ENCODE measurements at regions not wholly inside any gene's neighbourhood (a gene's known extent, or its start where the extent isn't known, plus 50 kb on each side); places are given as distances from the start of the nearest gene placed in this dataset.
"Not testable (repeated sequence)": the region's sequence is repeated elsewhere in the genome, so short reads cannot be mapped to it uniquely, and the experiment has no call there.

DNA sequence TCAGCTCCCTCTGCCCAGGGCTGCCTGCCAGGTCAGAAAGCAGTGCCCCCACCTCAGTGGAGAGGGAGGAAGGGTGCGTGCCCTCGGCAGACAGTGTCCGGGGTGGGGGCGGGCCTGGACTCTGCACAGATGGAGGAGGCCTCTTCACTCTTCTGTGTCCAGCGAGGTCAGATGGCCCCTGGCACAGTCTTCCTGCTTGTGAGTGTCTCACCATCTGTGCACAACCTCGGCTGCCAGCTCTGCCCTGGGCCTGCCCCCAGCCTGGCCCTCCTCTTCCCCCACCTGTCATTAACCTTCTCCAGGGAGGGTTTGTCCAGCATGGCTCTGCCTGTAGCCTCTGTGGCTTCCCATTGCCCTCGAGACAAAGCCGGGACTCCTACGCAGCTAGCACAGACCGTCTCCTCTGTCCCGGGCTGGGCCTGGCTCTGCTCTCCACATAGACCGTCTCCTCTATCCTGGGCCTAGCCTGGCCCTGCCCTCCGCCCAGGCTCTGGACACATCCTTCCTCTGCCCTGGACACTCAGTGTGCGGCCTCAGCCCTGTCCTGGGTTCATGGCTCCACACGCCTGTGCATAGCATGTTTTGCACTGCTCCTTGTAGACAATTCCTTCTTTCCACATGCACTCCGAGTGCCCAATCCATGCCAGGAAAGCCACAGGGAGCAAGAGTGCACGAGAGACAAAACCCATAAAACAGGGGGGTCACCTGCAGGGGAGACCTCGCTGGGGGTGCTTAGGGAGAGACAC is 138.9 kb upstream of the FOXD4L5 start:
- not testable (repeated sequence) for H3K9ac ChIP-seq (ENCODE audit: low read depth, low read length, poor library complexity, severe bottlenecking); H3K9me3 ChIP-seq (ENCODE audit: insufficient read depth, low read depth, low read length)

DNA sequence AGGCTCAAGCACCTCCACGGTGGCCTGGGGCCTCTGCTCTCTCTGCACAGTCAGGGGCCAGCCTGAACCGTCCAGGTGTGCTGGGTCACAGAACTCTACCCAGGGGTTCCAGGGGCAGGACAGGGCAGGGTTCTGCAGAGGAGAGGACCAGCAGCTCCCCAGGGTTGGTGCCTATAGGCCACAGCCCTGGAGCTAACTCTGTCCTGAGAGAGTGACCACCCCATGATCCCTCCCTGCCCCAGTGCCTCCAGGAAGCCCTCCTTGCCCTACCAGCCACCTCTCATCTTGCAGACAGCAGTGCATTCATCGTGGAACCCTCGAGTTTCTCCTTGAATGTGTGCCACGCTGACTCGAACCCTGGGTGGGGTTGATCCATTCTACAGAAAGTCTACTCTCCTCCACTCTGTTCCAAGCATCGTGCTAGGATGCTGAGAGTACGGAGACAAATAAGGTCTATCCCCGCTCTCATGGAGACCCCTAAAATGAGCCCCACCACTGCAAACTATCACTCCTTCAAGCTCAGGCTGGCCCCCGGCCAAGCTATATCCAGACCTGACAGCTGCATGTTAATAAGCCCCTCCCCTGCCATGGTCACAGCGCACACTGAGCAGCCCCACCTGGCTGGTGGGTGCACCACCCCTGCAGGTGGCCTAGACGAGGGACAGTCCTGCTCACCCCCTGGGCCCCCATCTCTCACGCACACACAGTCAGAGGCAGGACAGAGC is 138.1 kb upstream of the FOXD4L5 start:
- H3K79me2 ChIP-seq (ENCODE audit: insufficient read depth, low read length); H3K9me2 ChIP-seq (replicated peaks; ENCODE audit: low read depth, low read length); H3K4me3 ChIP-seq (ENCODE audit: low read length, poor library complexity, severe bottlenecking); H3K36me3 ChIP-seq (ENCODE audit: insufficient read depth, low read length); H3K4me2 ChIP-seq (ENCODE audit: low read depth, low read length, poor library complexity, severe bottlenecking); H3K27me3 ChIP-seq (ENCODE audit: insufficient read depth, low read length, poor library complexity, severe bottlenecking); H4K20me1 ChIP-seq (ENCODE audit: insufficient read depth, low read length, poor library complexity, severe bottlenecking); H3F3A ChIP-seq (ENCODE audit: low read depth); H3K9me3 ChIP-seq (ENCODE audit: insufficient read depth, low read depth, low read length); H2AFZ ChIP-seq (ENCODE audit: low read length); H3K4me1 ChIP-seq (ENCODE audit: insufficient read depth, low read length, poor library complexity, severe bottlenecking); H3K9ac ChIP-seq (ENCODE audit: low read depth, low read length, poor library complexity, severe bottlenecking): not testable (repeated sequence)

More for the DNA sequence above, 138.9 kb upstream of the FOXD4L5 start:
- H3K4me3 ChIP-seq (ENCODE audit: low read length, poor library complexity, severe bottlenecking); H3K9me2 ChIP-seq (replicated peaks; ENCODE audit: low read depth, low read length); H3K27me3 ChIP-seq (ENCODE audit: insufficient read depth, low read length, poor library complexity, severe bottlenecking); H2AFZ ChIP-seq (ENCODE audit: low read length); H3K4me1 ChIP-seq (ENCODE audit: insufficient read depth, low read length, poor library complexity, severe bottlenecking); H3K36me3 ChIP-seq (ENCODE audit: insufficient read depth, low read length); H3F3A ChIP-seq (ENCODE audit: low read depth); H3K4me2 ChIP-seq (ENCODE audit: low read depth, low read length, poor library complexity, severe bottlenecking); H3K79me2 ChIP-seq (ENCODE audit: insufficient read depth, low read length); H4K20me1 ChIP-seq (ENCODE audit: insufficient read depth, low read length, poor library complexity, severe bottlenecking): not testable (repeated sequence)

DNA sequence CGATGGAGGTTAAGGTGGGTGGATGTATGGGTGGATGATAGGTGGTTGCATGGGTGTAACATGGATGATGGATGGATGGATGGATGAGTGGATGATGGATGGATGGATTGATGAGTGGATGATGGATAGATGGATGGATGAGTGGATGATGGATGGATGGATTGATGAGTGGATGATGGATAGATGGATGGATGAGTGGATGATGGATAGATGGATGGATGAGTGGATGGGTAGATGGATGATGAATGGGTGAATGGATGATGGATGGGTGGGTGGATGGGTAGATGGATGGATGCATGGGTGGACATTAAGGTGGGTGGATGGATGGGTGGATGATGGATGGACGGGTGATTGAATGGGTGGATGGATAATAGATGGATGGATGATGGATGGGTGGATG is 136.5 kb upstream of the FOXD4L5 start:
- H3K27me3 ChIP-seq (ENCODE audit: insufficient read depth, low read length, poor library complexity, severe bottlenecking); H3K9me3 ChIP-seq (ENCODE audit: insufficient read depth, low read depth, low read length); H3K4me1 ChIP-seq (ENCODE audit: insufficient read depth, low read length, poor library complexity, severe bottlenecking); H3K4me2 ChIP-seq (ENCODE audit: low read depth, low read length, poor library complexity, severe bottlenecking); H3K9ac ChIP-seq (ENCODE audit: low read depth, low read length, poor library complexity, severe bottlenecking); H3K9me2 ChIP-seq (replicated peaks; ENCODE audit: low read depth, low read length); H3K36me3 ChIP-seq (ENCODE audit: insufficient read depth, low read length); H4K20me1 ChIP-seq (ENCODE audit: insufficient read depth, low read length, poor library complexity, severe bottlenecking); H2AFZ ChIP-seq (ENCODE audit: low read length); H3K79me2 ChIP-seq (ENCODE audit: insufficient read depth, low read length); H3F3A ChIP-seq (ENCODE audit: low read depth); H3K4me3 ChIP-seq (ENCODE audit: low read length, poor library complexity, severe bottlenecking): not testable (repeated sequence)

DNA sequence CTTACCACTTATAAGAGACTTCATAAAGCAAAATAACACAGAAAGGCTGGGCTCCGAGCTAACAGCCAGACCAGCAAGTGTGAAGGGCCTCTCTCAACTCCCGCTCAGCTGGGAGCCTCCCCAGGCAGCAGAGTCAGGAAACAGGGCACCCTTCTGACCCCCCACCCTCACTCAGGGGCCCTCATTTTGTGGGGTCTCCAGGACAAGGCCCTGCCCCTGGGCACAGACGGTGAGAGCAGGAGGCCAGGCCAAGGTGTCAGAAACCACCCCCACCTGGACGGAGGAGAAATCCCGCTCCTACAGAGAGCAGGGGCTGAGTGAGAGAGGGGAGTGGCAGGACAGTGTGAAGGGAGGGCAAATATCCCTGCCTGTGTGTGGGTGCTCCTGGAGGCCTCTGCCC is 135.8 kb upstream of the FOXD4L5 start:
- Histone ChIP-seq H3K9me3 (ENCODE audit: insufficient read depth, low read depth, low read length) (peaks cover 7% of the 10 kb centered on the region; the same call in 1 of the 2 replicates), H4K20me1 (ENCODE audit: insufficient read depth, low read length, poor library complexity, severe bottlenecking) (no peaks in the 10 kb centered on the region), H3K4me3 (ENCODE audit: low read length, poor library complexity, severe bottlenecking) (no peak overlapping the region), H3K4me2 (ENCODE audit: low read depth, low read length, poor library complexity, severe bottlenecking) (no peak overlapping the region), H2AFZ (ENCODE audit: low read length) (no peak overlapping the region), H3K79me2 (ENCODE audit: insufficient read depth, low read length) (no peaks in the 10 kb centered on the region), H3F3A (ENCODE audit: low read depth) (no peaks in the 10 kb centered on the region), H3K9me2 (replicated peaks; ENCODE audit: low read depth, low read length) (no peaks in the 10 kb centered on the region), H3K4me1 (ENCODE audit: insufficient read depth, low read length, poor library complexity, severe bottlenecking) (no peaks in the 10 kb centered on the region), H3K9ac (ENCODE audit: low read depth, low read length, poor library complexity, severe bottlenecking) (no peak overlapping the region), H3K36me3 (ENCODE audit: insufficient read depth, low read length) (no peaks in the 10 kb centered on the region), H3K27me3 (ENCODE audit: insufficient read depth, low read length, poor library complexity, severe bottlenecking) (no peaks in the 10 kb centered on the region)
- no peak for TF ChIP-seq EZH2phosphoT487 (IDR thresholded peaks at IDR 0.05; ENCODE audit: borderline replicate concordance)
- TF ChIP-seq, protein P1, sequence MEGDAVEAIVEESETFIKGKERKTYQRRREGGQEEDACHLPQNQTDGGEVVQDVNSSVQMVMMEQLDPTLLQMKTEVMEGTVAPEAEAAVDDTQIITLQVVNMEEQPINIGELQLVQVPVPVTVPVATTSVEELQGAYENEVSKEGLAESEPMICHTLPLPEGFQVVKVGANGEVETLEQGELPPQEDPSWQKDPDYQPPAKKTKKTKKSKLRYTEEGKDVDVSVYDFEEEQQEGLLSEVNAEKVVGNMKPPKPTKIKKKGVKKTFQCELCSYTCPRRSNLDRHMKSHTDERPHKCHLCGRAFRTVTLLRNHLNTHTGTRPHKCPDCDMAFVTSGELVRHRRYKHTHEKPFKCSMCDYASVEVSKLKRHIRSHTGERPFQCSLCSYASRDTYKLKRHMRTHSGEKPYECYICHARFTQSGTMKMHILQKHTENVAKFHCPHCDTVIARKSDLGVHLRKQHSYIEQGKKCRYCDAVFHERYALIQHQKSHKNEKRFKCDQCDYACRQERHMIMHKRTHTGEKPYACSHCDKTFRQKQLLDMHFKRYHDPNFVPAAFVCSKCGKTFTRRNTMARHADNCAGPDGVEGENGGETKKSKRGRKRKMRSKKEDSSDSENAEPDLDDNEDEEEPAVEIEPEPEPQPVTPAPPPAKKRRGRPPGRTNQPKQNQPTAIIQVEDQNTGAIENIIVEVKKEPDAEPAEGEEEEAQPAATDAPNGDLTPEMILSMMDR (conservative IDR thresholded peaks at IDR 0.05; ENCODE audit: low read length) = no peak

DNA sequence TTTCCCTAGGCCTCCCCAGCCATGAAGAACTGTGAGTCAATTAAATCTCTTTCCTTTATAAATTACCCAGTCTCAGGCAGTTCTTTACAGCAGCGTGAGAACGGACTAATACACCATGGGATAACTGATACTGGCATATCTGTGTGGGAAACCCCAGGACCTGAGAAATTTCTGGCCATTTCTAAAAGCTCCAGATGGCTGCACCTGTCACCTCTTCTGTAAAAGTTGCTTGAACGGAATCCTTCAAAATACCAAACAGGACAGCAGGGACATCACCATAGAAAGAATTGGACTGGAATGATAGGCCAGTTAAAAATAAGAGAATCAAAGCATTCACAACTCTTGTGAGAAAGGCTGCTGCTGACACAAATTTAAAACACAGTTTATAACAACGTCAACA is 134.0 kb upstream of the FOXD4L5 start:
- not testable (repeated sequence) for H3K27me3 ChIP-seq (ENCODE audit: insufficient read depth, low read length, poor library complexity, severe bottlenecking); H3K9me3 ChIP-seq (ENCODE audit: insufficient read depth, low read depth, low read length); H3K4me3 ChIP-seq (ENCODE audit: low read length, poor library complexity, severe bottlenecking); H3F3A ChIP-seq (ENCODE audit: low read depth); H4K20me1 ChIP-seq (ENCODE audit: insufficient read depth, low read length, poor library complexity, severe bottlenecking); H3K79me2 ChIP-seq (ENCODE audit: insufficient read depth, low read length); H3K9me2 ChIP-seq (replicated peaks; ENCODE audit: low read depth, low read length); H3K36me3 ChIP-seq (ENCODE audit: insufficient read depth, low read length); H3K4me1 ChIP-seq (ENCODE audit: insufficient read depth, low read length, poor library complexity, severe bottlenecking); H3K4me2 ChIP-seq (ENCODE audit: low read depth, low read length, poor library complexity, severe bottlenecking); H3K9ac ChIP-seq (ENCODE audit: low read depth, low read length, poor library complexity, severe bottlenecking); H2AFZ ChIP-seq (ENCODE audit: low read length)

DNA sequence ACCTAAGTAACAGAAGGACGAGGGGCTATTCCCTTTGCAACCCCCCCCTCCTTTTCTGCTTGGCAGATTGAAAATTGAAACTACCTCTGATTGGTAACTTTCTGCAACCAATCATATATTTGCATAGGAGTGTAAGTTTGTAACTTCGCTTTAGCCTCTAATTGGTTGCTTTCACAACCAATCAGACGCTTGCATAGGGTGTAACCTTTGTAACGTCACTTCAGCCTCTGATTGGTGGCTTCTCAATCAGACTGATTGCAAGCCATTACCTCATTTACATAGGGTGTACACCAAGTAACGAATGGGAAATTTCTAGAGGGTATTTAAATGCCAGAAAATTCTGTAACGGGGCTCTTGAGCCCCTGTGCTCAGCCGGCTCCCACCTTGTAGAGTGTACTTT is 131.9 kb upstream of the FOXD4L5 start:
- H3F3A ChIP-seq (ENCODE audit: low read depth); H3K36me3 ChIP-seq (ENCODE audit: insufficient read depth, low read length); H3K79me2 ChIP-seq (ENCODE audit: insufficient read depth, low read length); H3K9me3 ChIP-seq (ENCODE audit: insufficient read depth, low read depth, low read length); H3K4me2 ChIP-seq (ENCODE audit: low read depth, low read length, poor library complexity, severe bottlenecking); H3K9ac ChIP-seq (ENCODE audit: low read depth, low read length, poor library complexity, severe bottlenecking); H3K9me2 ChIP-seq (replicated peaks; ENCODE audit: low read depth, low read length); H3K4me1 ChIP-seq (ENCODE audit: insufficient read depth, low read length, poor library complexity, severe bottlenecking); H2AFZ ChIP-seq (ENCODE audit: low read length); H4K20me1 ChIP-seq (ENCODE audit: insufficient read depth, low read length, poor library complexity, severe bottlenecking); H3K27me3 ChIP-seq (ENCODE audit: insufficient read depth, low read length, poor library complexity, severe bottlenecking); H3K4me3 ChIP-seq (ENCODE audit: low read length, poor library complexity, severe bottlenecking): not testable (repeated sequence)
